HL-60 (cell line): ENCODE measurements at regions not wholly inside any gene's neighbourhood (a gene's known extent, or its start where the extent isn't known, plus 50 kb on each side); places are given as distances from the start of the nearest gene placed in this dataset.

Experiments used
- DNase-seq, 2 experiments: peaks; one replicate each; pipeline ENCODE4 v3.0.0-alpha.2; 2010 to 2020; ENCODE audit warnings: low read depth in 1 of 2, low spot score in 1 of 2
- H3K27ac ChIP-seq: fragments of 250-450 bp; sonication (Bioruptor Pico); replicated peaks from 2 replicates; pipeline ENCODE4 v1.5.1; 2020; ENCODE audit warnings: mild to moderate bottlenecking, moderate library complexity
- H3K27me3 ChIP-seq: fragments of 250-450 bp; sonication (Bioruptor Pico); 2 replicates; pipeline ENCODE4 v1.5.1; 2021; ENCODE audit warnings: mild to moderate bottlenecking, moderate library complexity; ENCODE audit not compliant: insufficient read depth, poor library complexity, severe bottlenecking
- H3K4me3 ChIP-seq: replicated peaks from 2 replicates; pipeline ENCODE4 v1.5.1; 2011; ENCODE audit warnings: mild to moderate bottlenecking, control low read depth, low read length; ENCODE audit not compliant: insufficient read depth
- CTCF ChIP-seq: IDR thresholded peaks from one replicate; pipeline ENCODE4 v1.5.1; 2011; ENCODE audit warnings: low read length, control low read depth, inconsistent platforms; ENCODE audit not compliant: insufficient read depth
- GABPA ChIP-seq: IDR thresholded peaks from 2 replicates; pipeline ENCODE4 v1.6.1; 2012; ENCODE audit warnings: low read depth
- POLR2AphosphoS5 ChIP-seq: IDR thresholded peaks from 2 replicates; pipeline ENCODE4 v1.6.1; 2012; ENCODE audit warnings: low read depth
- REST ChIP-seq: IDR thresholded peaks from 2 replicates; pipeline ENCODE4 v1.6.1; 2012; ENCODE audit warnings: low read depth; ENCODE audit not compliant: insufficient replicate concordance
- SPI1 ChIP-seq: IDR thresholded peaks from 2 replicates; pipeline ENCODE4 v1.6.1; 2012; ENCODE audit warnings: low read depth, mild to moderate bottlenecking, borderline replicate concordance

- TF ChIP-seq CTCF (no peak), REST (no peak), GABPA (no peak), POLR2AphosphoS5 (no peak), SPI1 (no peak)
- no peaks in the 10 kb centered on the region for H3K27me3 ChIP-seq
- DNase-seq = no peak
- H3K27ac ChIP-seq = no peak overlapping the region
- no peak overlapping the region for H3K4me3 ChIP-seq
These were observed 251.1 kb downstream of the INHBA start for GRCh38 chr7:41451826-41452225.

DNA sequence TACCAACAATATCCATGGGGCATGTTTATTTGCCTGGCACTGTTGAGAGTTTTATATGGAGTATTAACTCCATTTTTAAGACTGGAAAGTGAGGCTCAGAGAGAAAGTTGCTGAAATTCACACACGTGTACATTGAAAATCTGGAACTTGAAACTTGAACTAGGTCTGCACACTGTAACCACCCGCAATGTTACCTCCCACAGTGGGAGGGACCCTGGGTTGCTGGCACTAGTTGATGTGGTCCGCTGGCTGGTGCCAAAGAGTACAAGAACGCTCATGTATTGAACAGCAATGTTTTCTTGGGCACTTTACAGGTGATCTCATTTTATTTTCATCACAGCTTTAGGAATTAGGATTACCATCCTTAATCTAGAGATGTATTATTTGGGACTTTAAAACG is 253.2 kb downstream of the INHBA start:
- no peak overlapping the region for H3K4me3 ChIP-seq
- H3K27me3 ChIP-seq = no peaks in the 10 kb centered on the region
- H3K27ac ChIP-seq = no peak overlapping the region
- DNase-seq = no peak
- TF ChIP-seq SPI1 (no peak), POLR2AphosphoS5 (no peak), GABPA (no peak), CTCF (no peak), REST (no peak)

DNA sequence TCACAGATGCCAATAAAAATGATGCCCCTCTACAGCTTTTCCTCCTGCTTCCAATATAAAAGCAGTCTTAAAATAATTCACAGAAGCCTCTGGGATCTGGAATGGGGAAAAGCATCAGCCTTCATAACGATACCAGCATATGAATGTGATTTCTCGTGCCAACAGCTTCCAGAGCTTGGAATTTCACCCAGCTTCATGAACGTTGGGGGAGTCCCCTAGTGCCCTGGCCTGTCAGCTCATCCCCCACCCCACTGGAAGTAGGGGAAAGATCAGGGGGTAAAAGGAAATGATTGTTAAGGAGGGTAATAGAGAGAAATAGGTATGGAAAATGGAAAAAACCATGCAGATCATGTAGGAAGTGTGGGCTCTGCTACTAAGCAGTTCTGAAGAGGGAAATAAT is 253.6 kb downstream of the INHBA start:
- TF ChIP-seq GABPA = no peak
- TF ChIP-seq POLR2AphosphoS5 = no peak
- TF ChIP-seq CTCF = no peak
- no peak for TF ChIP-seq REST
- TF ChIP-seq SPI1 = no peak
- H3K27me3 ChIP-seq = no peaks in the 10 kb centered on the region
- no peak for DNase-seq
- H3K27ac ChIP-seq = no peak overlapping the region
- no peak overlapping the region for H3K4me3 ChIP-seq
